ENCODE measurements at regions not wholly inside any gene's neighbourhood (a gene's known extent, or its start where the extent isn't known, plus 50 kb on each side); places are given as distances from the start of the nearest gene placed in this dataset.

DNA sequence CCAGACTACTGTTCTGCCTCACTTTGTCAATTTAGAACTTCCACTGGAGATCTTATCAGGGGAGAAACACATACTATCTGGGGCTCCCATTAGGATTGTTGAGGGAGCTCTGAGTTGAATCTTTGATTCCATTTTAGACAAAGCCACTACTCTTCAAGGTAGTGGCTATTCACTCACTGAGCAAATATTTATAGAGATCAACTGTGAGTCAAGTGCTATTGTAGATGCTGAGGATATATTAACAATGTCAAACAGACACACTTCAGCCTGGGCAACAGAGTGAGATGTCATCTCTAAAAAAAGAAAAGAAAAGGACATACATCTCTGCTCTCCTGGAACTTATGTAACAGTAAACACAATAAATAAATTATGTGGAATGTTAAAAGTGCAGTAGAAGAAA, 315.3 kb downstream of the PTEN start:
- Histone ChIP-seq H3K4me2 (ENCODE audit: insufficient read depth in 1 of 2, low read depth in 2 of 2, low read length in 2 of 2) (no peak overlapping the region), H3K9me3 (ENCODE audit: insufficient read depth in 2 of 2, low read depth in 1 of 2, low read length in 1 of 2) (no peaks in the 10 kb centered on the region), H3K4me3 (ENCODE audit: extremely low read depth in 1 of 4, insufficient read depth in 2 of 4, low read depth in 3 of 4, low read length in 4 of 4) (no peak overlapping the region), H3K27me3 (replicated peaks in 1 of 4; ENCODE audit: control insufficient read depth in 3 of 4, extremely low read depth in 1 of 4, insufficient read depth in 3 of 4, low read length in 3 of 4) (no peaks in the 10 kb centered on the region), H2BK5ac (ENCODE audit: low read depth, low read length) (no peak overlapping the region), H2BK120ac (replicated peaks; ENCODE audit: low read depth, low read length) (no peak overlapping the region), H4K5ac (ENCODE audit: insufficient read length, low read depth, low read length) (no peak overlapping the region), H4K91ac (replicated peaks; ENCODE audit: insufficient read length, low read length) (no peak overlapping the region), H3K36me3 (ENCODE audit: control insufficient read depth in 2 of 4, insufficient read depth in 4 of 4, low read length in 3 of 4) (no peaks in the 10 kb centered on the region), H3K27ac (ENCODE audit: low read depth, low read length) (no peak overlapping the region), H3K4ac (replicated peaks; ENCODE audit: insufficient read length, low read depth, low read length) (no peak overlapping the region), H4K20me1 (replicated peaks in 1 of 2; ENCODE audit: control insufficient read depth in 1 of 2, insufficient read depth in 2 of 2, low read length in 2 of 2) (no peaks in the 10 kb centered on the region), H2AFZ (ENCODE audit: low read length) (no peak overlapping the region), H3K79me1 (ENCODE audit: low read depth, low read length) (no peaks in the 10 kb centered on the region), H2BK15ac (ENCODE audit: low read length) (no peak overlapping the region), H3K79me2 (ENCODE audit: control insufficient read depth in 1 of 2, insufficient read depth in 2 of 2, low read length in 2 of 2) (no peaks in the 10 kb centered on the region), H2AK5ac (ENCODE audit: low read depth, low read length) (no peak overlapping the region), H3K4me1 (replicated peaks in 1 of 4; ENCODE audit: control insufficient read depth in 3 of 4, insufficient read depth in 4 of 4, low read length in 3 of 4) (peaks cover 0 to 2% (median 0%) of the 10 kb centered on the region in 4 experiments; a peak in 1 of 7 replicates), H3K18ac (ENCODE audit: extremely low read depth, low read length) (no peak overlapping the region), H3K9ac (replicated peaks in 1 of 4; ENCODE audit: extremely low read depth in 1 of 4, low read depth in 3 of 4, low read length in 3 of 4) (no peak overlapping the region), H2BK12ac (ENCODE audit: low read depth, low read length) (no peak overlapping the region), H3K56ac (replicated peaks; ENCODE audit: insufficient read length, low read depth, low read length) (no peak overlapping the region), H2BK20ac (ENCODE audit: low read length) (no peak overlapping the region), H3K14ac (ENCODE audit: insufficient read length) (no peak overlapping the region), H4K8ac (ENCODE audit: extremely low read depth, insufficient read depth, low read length) (no peak overlapping the region), H3K23me2 (ENCODE audit: low read depth, low read length) (no peaks in the 10 kb centered on the region), H3K23ac (ENCODE audit: insufficient read length) (no peak overlapping the region)
- ChIA-PET CTCF (ENCODE audit: partially characterized antibody) (interaction anchor here (0.9 kb wide), 1 partner anchor 140 kb away, joined by 3 read pairs; no protein-coding TSS in a partner anchor), POLR2A (ENCODE audit: partially characterized antibody) (no interaction called here)
- no peak for TF ChIP-seq SUZ12 (IDR thresholded peaks at IDR 0.05; ENCODE audit: low read length)
- no peak for TF ChIP-seq SP2 (IDR thresholded peaks at IDR 0.05; ENCODE audit: low read length)
- TF ChIP-seq, protein P1, sequence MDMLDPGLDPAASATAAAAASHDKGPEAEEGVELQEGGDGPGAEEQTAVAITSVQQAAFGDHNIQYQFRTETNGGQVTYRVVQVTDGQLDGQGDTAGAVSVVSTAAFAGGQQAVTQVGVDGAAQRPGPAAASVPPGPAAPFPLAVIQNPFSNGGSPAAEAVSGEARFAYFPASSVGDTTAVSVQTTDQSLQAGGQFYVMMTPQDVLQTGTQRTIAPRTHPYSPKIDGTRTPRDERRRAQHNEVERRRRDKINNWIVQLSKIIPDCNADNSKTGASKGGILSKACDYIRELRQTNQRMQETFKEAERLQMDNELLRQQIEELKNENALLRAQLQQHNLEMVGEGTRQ (IDR thresholded peaks at IDR 0.05; ENCODE audit: low read length): no peak
- no peak for TF ChIP-seq CTBP2 (IDR thresholded peaks at IDR 0.05; ENCODE audit: borderline replicate concordance, insufficient read depth, insufficient read length, low read length)
- TF ChIP-seq SP4 (IDR thresholded peaks at IDR 0.05; ENCODE audit: low read length): no peak
- TF ChIP-seq SIX5 (IDR thresholded peaks at IDR 0.05; ENCODE audit: low read depth, low read length): no peak
- no peak for TF ChIP-seq SP1 (IDR thresholded peaks at IDR 0.05; ENCODE audit: low read depth, low read length)
- TF ChIP-seq CREB1 (IDR thresholded peaks at IDR 0.05): no peak
- TF ChIP-seq, protein P2, sequence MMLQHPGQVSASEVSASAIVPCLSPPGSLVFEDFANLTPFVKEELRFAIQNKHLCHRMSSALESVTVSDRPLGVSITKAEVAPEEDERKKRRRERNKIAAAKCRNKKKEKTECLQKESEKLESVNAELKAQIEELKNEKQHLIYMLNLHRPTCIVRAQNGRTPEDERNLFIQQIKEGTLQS (IDR thresholded peaks at IDR 0.05; ENCODE audit: insufficient read depth, low read depth, low read length): no peak
- TF ChIP-seq, protein P3, sequence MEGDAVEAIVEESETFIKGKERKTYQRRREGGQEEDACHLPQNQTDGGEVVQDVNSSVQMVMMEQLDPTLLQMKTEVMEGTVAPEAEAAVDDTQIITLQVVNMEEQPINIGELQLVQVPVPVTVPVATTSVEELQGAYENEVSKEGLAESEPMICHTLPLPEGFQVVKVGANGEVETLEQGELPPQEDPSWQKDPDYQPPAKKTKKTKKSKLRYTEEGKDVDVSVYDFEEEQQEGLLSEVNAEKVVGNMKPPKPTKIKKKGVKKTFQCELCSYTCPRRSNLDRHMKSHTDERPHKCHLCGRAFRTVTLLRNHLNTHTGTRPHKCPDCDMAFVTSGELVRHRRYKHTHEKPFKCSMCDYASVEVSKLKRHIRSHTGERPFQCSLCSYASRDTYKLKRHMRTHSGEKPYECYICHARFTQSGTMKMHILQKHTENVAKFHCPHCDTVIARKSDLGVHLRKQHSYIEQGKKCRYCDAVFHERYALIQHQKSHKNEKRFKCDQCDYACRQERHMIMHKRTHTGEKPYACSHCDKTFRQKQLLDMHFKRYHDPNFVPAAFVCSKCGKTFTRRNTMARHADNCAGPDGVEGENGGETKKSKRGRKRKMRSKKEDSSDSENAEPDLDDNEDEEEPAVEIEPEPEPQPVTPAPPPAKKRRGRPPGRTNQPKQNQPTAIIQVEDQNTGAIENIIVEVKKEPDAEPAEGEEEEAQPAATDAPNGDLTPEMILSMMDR (IDR thresholded peaks at IDR 0.05; ENCODE audit: control extremely low read depth in 1 of 3, insufficient read depth in 1 of 3, low read depth in 1 of 3, low read length in 3 of 3): no peak
- TF ChIP-seq ASH2L (IDR thresholded peaks at IDR 0.05; ENCODE audit: low read length): no peak
- no peak for TF ChIP-seq MAFK (IDR thresholded peaks at IDR 0.05; ENCODE audit: low read depth, low read length)
- no peak for TF ChIP-seq BRCA1 (IDR thresholded peaks at IDR 0.05; ENCODE audit: low read depth, low read length)
- FAIRE-seq (no peak), DNase-seq (ENCODE audit: low read depth in 1 of 2, low spot score in 2 of 2) (no peak)

Measured in H1 (cell line).